Type B pancreatic cell (in vitro differentiated cells): ENCODE measurements at regions not wholly inside any gene's neighbourhood (a gene's known extent, or its start where the extent isn't known, plus 50 kb on each side); places are given as distances from the start of the nearest gene placed in this dataset.

Experiments
- DNase-seq: peaks from one replicate; pipeline ENCODE4 v3.0.0; 2021; ENCODE audit warnings: mixed read lengths; ENCODE audit not compliant: unreplicated experiment; ENCODE audit errors: extremely low spot score
- H3K27ac Mint-ChIP-seq: 2 replicates; pipeline ENCODE4 v1.8.0; 2021; ENCODE audit warnings: mild to moderate bottlenecking, mixed read lengths
- H3K27me3 Mint-ChIP-seq: 2 replicates; pipeline ENCODE4 v1.8.0; 2021; ENCODE audit warnings: mixed read lengths
- H3K36me3 Mint-ChIP-seq: 2 replicates; pipeline ENCODE4 v1.8.0; 2021; ENCODE audit warnings: mixed read lengths
- H3K4me1 Mint-ChIP-seq: one replicate; pipeline ENCODE4 v1.8.0; 2021; ENCODE audit warnings: mixed read lengths; ENCODE audit not compliant: unreplicated experiment
- H3K4me3 Mint-ChIP-seq: 2 replicates; pipeline ENCODE4 v1.8.0; 2021; ENCODE audit warnings: mild to moderate bottlenecking, mixed read lengths
- H3K9me3 Mint-ChIP-seq: 2 replicates; pipeline ENCODE4 v1.8.0; 2021; ENCODE audit warnings: mixed read lengths
- CTCF ChIP-seq: fragments of 200-600 bp; sonication (generic); conservative IDR thresholded peaks from 2 replicates; pipeline ENCODE4 v1.5.0; 2021; ENCODE audit warnings: antibody characterized with exemption, mild to moderate bottlenecking

GRCh38 chr7:155138204-155138603 is 68.1 kb downstream of the HTR5A start:
- DNase-seq, result no peak
- no peak for TF ChIP-seq CTCF
- Mint-ChIP-seq H3K9me3 (no peaks in the 10 kb centered on the region), H3K4me1 (no peaks in the 10 kb centered on the region), H3K27ac (no peak overlapping the region), H3K4me3 (no peak overlapping the region), H3K36me3 (no peaks in the 10 kb centered on the region), H3K27me3 (peaks cover 19% of the 10 kb centered on the region)

GRCh38 chr7:155141562-155141961 is 71.4 kb downstream of the HTR5A start:
- Mint-ChIP-seq H3K4me3 (no peak overlapping the region), H3K27me3 (peaks cover 31% of the 10 kb centered on the region), H3K27ac (no peak overlapping the region), H3K9me3 (no peaks in the 10 kb centered on the region), H3K36me3 (no peaks in the 10 kb centered on the region), H3K4me1 (no peaks in the 10 kb centered on the region)
- TF ChIP-seq CTCF, result no peak
- DNase-seq, result no peak

GRCh38 chr7:155143381-155143780 is 73.3 kb downstream of the HTR5A start:
- Mint-ChIP-seq H3K36me3 (no peaks in the 10 kb centered on the region), H3K27me3 (peaks cover 36% of the 10 kb centered on the region), H3K27ac (no peak overlapping the region), H3K4me1 (no peaks in the 10 kb centered on the region), H3K9me3 (no peaks in the 10 kb centered on the region), H3K4me3 (no peak overlapping the region)
- no peak for DNase-seq
- no peak for TF ChIP-seq CTCF

- Mint-ChIP-seq H3K27me3 (peaks cover 36% of the 10 kb centered on the region), H3K4me3 (no peak overlapping the region), H3K4me1 (no peaks in the 10 kb centered on the region), H3K36me3 (no peaks in the 10 kb centered on the region), H3K9me3 (no peaks in the 10 kb centered on the region), H3K27ac (no peak overlapping the region)
- DNase-seq, result no peak
- no peak for TF ChIP-seq CTCF
Measured at GRCh38 chr7:155144371-155144770, 74.2 kb downstream of the HTR5A start.

GRCh38 chr7:155145477-155146255 is 75.5 kb downstream of the HTR5A start:
- no peaks in the 10 kb centered on the region for H3K36me3 Mint-ChIP-seq
- no peak for DNase-seq
- TF ChIP-seq CTCF, result no peak
- peaks cover 35% of the 10 kb centered on the region for H3K27me3 Mint-ChIP-seq
- H3K4me1 Mint-ChIP-seq, result no peaks in the 10 kb centered on the region
- no peaks in the 10 kb centered on the region for H3K9me3 Mint-ChIP-seq
- no peak overlapping the region for H3K4me3 Mint-ChIP-seq
- H3K27ac Mint-ChIP-seq, result no peak overlapping the region
